Small intestine (tissue), 7 donors: ENCODE measurements at regions not wholly inside any gene's neighbourhood (a gene's known extent, or its start where the extent isn't known, plus 50 kb on each side); places are given as distances from the start of the nearest gene placed in this dataset.

ENCODE experiments used
- DNase-seq, 2 donors: peaks; one replicate each; pipeline versions ENCODE4 v3.0.0 to v3.0.0-alpha.2; 2013
- FAIRE-seq: peaks from 2 replicates; lab custom pipeline; 2012; peaks lifted over from hg19 to GRCh38; lab: Jason Lieb, UNC
- H3K27ac ChIP-seq, 3 donors: one replicate each; pipeline ENCODE4 v1.5.1; 2013; ENCODE audit warnings: low read length in 2 of 3, mild to moderate bottlenecking in 2 of 3, control low read depth in 1 of 3, inconsistent platforms in 1 of 3, low read depth in 1 of 3, moderate library complexity in 1 of 3
- H3K27me3 ChIP-seq, 3 donors: one replicate each; pipeline ENCODE4 v1.6.1; 2013; ENCODE audit warnings: low read length in 3 of 3, inconsistent platforms in 1 of 3; ENCODE audit not compliant: control insufficient read depth in 3 of 3, insufficient read depth in 3 of 3
- H3K36me3 ChIP-seq, 3 donors: one replicate each; pipeline ENCODE4 v1.6.1; 2013; ENCODE audit warnings: low read length in 3 of 3, inconsistent platforms in 1 of 3, low read depth in 1 of 3, mild to moderate bottlenecking in 1 of 3, moderate library complexity in 1 of 3; ENCODE audit not compliant: control insufficient read depth in 3 of 3, insufficient read depth in 2 of 3
- H3K4me1 ChIP-seq, 3 donors: one replicate each; pipeline ENCODE4 v1.6.1; 2013; ENCODE audit warnings: low read length in 2 of 3, inconsistent platforms in 1 of 3, low read depth in 1 of 3, mild to moderate bottlenecking in 1 of 3, moderate library complexity in 1 of 3; ENCODE audit not compliant: control insufficient read depth in 3 of 3, insufficient read depth in 2 of 3
- H3K4me3 ChIP-seq, 3 donors: one replicate each; pipeline ENCODE4 v1.5.1; 2013; ENCODE audit warnings: low read length in 3 of 3, control low read depth in 1 of 3, inconsistent platforms in 1 of 3, low read depth in 1 of 3, mild to moderate bottlenecking in 1 of 3, moderate library complexity in 1 of 3
- H3K9me3 ChIP-seq, 2 donors: one replicate each; pipeline ENCODE4 v1.6.1; 2013; ENCODE audit warnings: low read depth in 1 of 2, low read length in 1 of 2; ENCODE audit not compliant: control insufficient read depth in 2 of 2, insufficient read depth in 1 of 2
- WGBS, 3 donors: extraction: QIAGEN DNeasy Blood & Tissue Kit; methylation state at CpG; one replicate each; pipeline ENCODE4 v1.1.7; 2013; 5-methylcytosine and 5-hydroxymethylcytosine counted together
- donor health status: healthy with polysubstance abuse.
- donor health status: control.
- donor health status: control.
- donor health status: Bipolar disorder and iron deficiency.
- donor health status: healthy.

DNA sequence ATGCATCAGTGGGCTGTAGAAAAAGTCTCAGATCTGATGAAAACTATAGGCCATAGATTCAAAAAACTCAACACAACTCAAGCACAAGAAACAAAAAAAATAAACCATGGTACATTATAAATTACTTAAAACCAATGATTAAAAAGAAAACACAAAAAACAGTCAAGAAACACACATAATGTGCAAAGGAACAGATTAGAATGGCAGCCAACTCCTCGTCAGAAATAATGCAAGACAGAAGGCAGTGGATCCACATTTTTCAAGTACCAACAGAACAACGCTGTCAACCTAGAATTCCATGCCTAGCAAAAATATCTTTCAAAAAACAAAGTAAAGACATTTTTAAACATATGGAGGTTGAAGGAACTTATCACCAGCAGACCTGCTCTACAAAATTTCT lies 69.7 kb downstream of the PSMB1 start:
- Histone ChIP-seq H3K4me1 (no peaks in the 10 kb centered on the region), H3K27me3 (no peaks in the 10 kb centered on the region), H3K27ac (no peak overlapping the region), H3K9me3 (no peaks in the 10 kb centered on the region), H3K36me3 (no peaks in the 10 kb centered on the region), H3K4me3 (no peak overlapping the region)
- DNase-seq (no peak), FAIRE-seq (no peak)
- 83 to 94% (median 91%) methylated on average over 2 of the region's 2 CpGs for WGBS, 3 donors

DNA sequence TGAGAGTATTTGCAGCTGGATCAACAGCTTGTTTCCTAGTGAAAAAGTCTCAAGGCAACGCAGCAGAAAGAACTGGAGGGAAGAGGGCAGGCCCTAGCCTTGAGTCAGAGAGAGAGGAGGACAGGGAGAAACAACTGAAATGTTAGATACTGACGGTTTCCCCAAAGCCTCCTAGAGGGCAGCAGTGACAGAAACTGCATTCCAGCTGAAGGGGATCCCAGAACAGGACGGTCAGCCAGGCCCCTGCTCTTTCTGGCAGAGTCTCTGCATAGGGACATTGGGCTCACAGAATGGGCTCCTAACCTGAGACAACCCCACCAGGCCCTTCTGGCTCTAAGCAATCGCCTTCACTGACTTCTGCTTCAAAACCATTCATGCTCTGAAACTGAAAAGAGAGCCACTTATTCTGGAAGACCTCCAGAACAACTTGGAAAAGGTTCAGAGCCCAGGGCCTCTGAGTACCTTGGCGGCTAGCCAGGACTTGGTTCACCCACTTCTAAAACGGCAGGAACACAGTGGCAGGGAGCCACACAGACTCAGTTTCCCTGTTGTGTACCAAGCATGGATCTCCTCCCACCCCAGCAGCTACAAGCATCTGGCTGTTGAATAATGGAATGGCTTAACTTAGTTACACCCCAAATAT lies 72.9 kb downstream of the PSMB1 start:
- no peak for FAIRE-seq
- H3K36me3 ChIP-seq, result no peaks in the 10 kb centered on the region
- WGBS, 3 donors, result 40 to 46% (median 44%) methylated on average over 6 of the region's 6 CpGs

DNA sequence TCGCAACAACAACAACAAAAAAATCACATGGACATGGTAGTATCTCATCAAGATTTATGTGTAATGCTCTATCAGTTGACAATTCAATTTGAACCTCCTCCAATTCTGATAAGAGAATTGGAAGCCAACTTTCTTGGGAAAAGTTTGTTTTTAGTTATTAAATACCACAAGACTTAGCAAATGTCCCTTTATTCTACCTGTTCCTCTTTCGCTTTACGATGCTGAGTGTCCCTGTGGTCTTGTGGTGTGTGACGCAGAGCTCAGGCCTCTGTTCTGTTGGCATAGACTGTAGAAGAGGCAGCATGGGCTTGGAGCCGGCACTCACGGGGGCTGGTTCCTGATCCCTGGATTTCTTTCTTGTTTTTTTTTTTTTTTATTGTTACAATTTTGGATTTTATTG lies 76.7 kb downstream of the PSMB1 start:
- Histone ChIP-seq H3K9me3 (no peaks in the 10 kb centered on the region), H3K4me3 (no peak overlapping the region), H3K36me3 (no peaks in the 10 kb centered on the region), H3K27me3 (no peaks in the 10 kb centered on the region), H3K27ac (no peak overlapping the region), H3K4me1 (no peaks in the 10 kb centered on the region)
- 82 to 93% (median 91%) methylated on average over 6 of the region's 6 CpGs for WGBS, 3 donors
- FAIRE-seq (no peak), DNase-seq (no peak)

More for the DNA sequence above, 72.9 kb downstream of the PSMB1 start:
- H3K27me3 ChIP-seq, result no peaks in the 10 kb centered on the region
- no peaks in the 10 kb centered on the region for H3K9me3 ChIP-seq
- H3K4me1 ChIP-seq, result no peaks in the 10 kb centered on the region
- no peak overlapping the region for H3K27ac ChIP-seq
- H3K4me3 ChIP-seq, result no peak overlapping the region
- DNase-seq, result no peak

GRCh38 chr6:170475118-170475517 lies 78.0 kb downstream of the PSMB1 start:
- FAIRE-seq, result no peak

GRCh38 chr6:170473801-170474200 lies 79.3 kb downstream of the PSMB1 start:
- DNase-seq, result no peak
- no peaks in the 10 kb centered on the region for H3K27me3 ChIP-seq
- H3K27ac ChIP-seq, result no peak overlapping the region
- 94 to 95% (median 95%) methylated on average over 7 of the region's 7 CpGs for WGBS, 3 donors
- H3K36me3 ChIP-seq, result no peaks in the 10 kb centered on the region
- no peaks in the 10 kb centered on the region for H3K9me3 ChIP-seq
- no peak overlapping the region for H3K4me3 ChIP-seq
- H3K4me1 ChIP-seq, result no peaks in the 10 kb centered on the region
- FAIRE-seq, result no peak

More at GRCh38 chr6:170475118-170475517, 78.0 kb downstream of the PSMB1 start:
- H3K4me3 ChIP-seq, result no peak overlapping the region
- 66 to 77% (median 74%) methylated on average over 3 of the region's 3 CpGs for WGBS, 3 donors
- no peaks in the 10 kb centered on the region for H3K9me3 ChIP-seq
- H3K27ac ChIP-seq, result no peak overlapping the region
- no peak for DNase-seq
- no peaks in the 10 kb centered on the region for H3K36me3 ChIP-seq
- no peaks in the 10 kb centered on the region for H3K27me3 ChIP-seq
- H3K4me1 ChIP-seq, result no peaks in the 10 kb centered on the region

DNA sequence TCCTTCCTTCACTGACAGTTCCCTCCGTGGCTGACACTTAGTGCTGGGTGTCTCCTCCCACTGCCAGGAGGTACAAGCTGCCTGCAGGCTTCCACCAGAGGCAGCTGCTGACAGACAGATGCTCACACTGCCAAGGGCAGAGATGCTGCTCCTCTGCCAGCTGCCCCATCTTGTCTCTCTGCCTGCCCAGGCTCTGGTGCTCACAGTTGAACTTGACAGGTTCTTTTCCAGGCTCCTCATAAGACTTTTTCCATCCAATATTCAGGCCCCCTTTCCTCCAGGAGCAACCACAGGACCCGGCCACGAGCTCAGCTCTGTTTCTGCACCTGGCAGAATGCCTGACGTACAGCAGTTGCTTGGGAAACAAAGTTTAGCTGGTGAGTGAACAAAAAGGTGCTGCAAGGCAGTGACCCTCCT lies 79.8 kb downstream of the PSMB1 start:
- Histone ChIP-seq H3K27me3 (no peaks in the 10 kb centered on the region), H3K27ac (no peak overlapping the region), H3K4me3 (no peak overlapping the region), H3K36me3 (no peaks in the 10 kb centered on the region), H3K9me3 (no peaks in the 10 kb centered on the region), H3K4me1 (no peaks in the 10 kb centered on the region)
- FAIRE-seq (no peak), DNase-seq (no peak)
- 31 to 42% (median 42%) methylated on average over 4 of the region's 4 CpGs for WGBS, 3 donors

- 70 to 81% (median 76%) methylated on average over 5 of the region's 5 CpGs for WGBS, 3 donors
- no peak for FAIRE-seq
- Histone ChIP-seq H3K27ac (no peak overlapping the region), H3K27me3 (no peaks in the 10 kb centered on the region), H3K4me3 (no peak overlapping the region), H3K4me1 (no peaks in the 10 kb centered on the region), H3K9me3 (peaks cover 0 to 7% of the 10 kb centered on the region in 2 donors), H3K36me3 (no peaks in the 10 kb centered on the region)
- DNase-seq, result no peak
Measured at GRCh38 chr6:170471491-170471890, 81.6 kb downstream of the PSMB1 start.

DNA sequence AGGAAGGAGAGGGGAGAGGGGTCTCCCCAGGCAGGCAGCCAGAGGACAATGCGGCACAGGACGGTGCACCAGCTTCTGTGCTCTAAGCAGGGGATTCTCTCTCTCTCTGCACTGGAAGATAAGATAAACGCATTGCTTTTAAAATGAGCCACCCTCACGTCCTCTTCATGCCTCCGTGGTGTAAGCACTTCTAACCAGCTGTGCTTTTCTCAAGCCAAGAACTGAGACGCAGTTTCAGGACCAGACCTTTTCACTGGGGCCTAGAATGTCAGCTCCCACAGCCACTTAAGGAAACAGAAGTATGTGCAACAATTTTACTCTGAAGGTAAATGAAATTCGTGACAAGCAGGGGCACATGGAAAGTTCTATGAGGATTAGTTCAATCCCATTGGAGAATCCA lies 82.4 kb downstream of the PSMB1 start:
- Histone ChIP-seq H3K36me3 (no peaks in the 10 kb centered on the region), H3K9me3 (peaks cover 0 to 10% of the 10 kb centered on the region in 2 donors), H3K4me3 (no peak overlapping the region), H3K27me3 (no peaks in the 10 kb centered on the region), H3K27ac (no peak overlapping the region), H3K4me1 (no peaks in the 10 kb centered on the region)
- DNase-seq (no peak), FAIRE-seq (no peak)
- WGBS, 3 donors, result 40 to 42% (median 42%) methylated on average over 7 of the region's 7 CpGs

GRCh38 chr6:170464524-170464979 lies 88.6 kb downstream of the PSMB1 start:
- H3K4me1 ChIP-seq, result no peaks in the 10 kb centered on the region
- H3K27me3 ChIP-seq, result peaks cover 0 to 3% (median 0%) of the 10 kb centered on the region in 3 donors
- no peak for FAIRE-seq
- no peak overlapping the region for H3K4me3 ChIP-seq
- no peak for DNase-seq
- peaks cover 0 to 10% of the 10 kb centered on the region in 2 donors for H3K9me3 ChIP-seq
- H3K36me3 ChIP-seq, result no peaks in the 10 kb centered on the region
- no peak overlapping the region for H3K27ac ChIP-seq
- WGBS, 3 donors, result 44 to 69% (median 57%) methylated on average over 7 of the region's 7 CpGs
